Spleen (tissue), 11 donors: ENCODE measurements at regions not wholly inside any gene's neighbourhood (a gene's known extent, or its start where the extent isn't known, plus 50 kb on each side); places are given as distances from the start of the nearest gene placed in this dataset.

Experiments used
- DNase-seq: peaks from one replicate; pipeline ENCODE4 v3.0.0-alpha.2; 2020
- H3K27ac ChIP-seq, 8 donors: fragments of 200-600 bp; sonication (generic) in 7 of 8; 1 replicate in 4 of 8; 2 replicates in 4 of 8; pipeline versions ENCODE4 v1.5.0 to v1.8.0; 2016 to 2021; ENCODE audit warnings: inconsistent platforms in 4 of 8, mild to moderate bottlenecking in 4 of 8, moderate library complexity in 1 of 8
- H3K27me3 ChIP-seq, 7 donors: fragments of 200-600 bp; sonication (generic) in 6 of 7; replicated peaks in 1 of 7; 1 replicate in 4 of 7; 2 replicates in 3 of 7; pipeline versions ENCODE4 v1.5.0 to v1.8.0; 2016 to 2021; ENCODE audit warnings: inconsistent platforms in 3 of 7, mild to moderate bottlenecking in 1 of 7
- H3K36me3 ChIP-seq, 6 donors: fragments of 200-600 bp; sonication (generic) in 5 of 6; 1 replicate in 4 of 6; 2 replicates in 2 of 6; pipeline versions ENCODE4 v1.5.0 to v1.8.0; 2016 to 2021; ENCODE audit warnings: inconsistent platforms in 2 of 6
- H3K4me1 ChIP-seq, 6 donors: fragments of 200-600 bp; sonication (generic) in 5 of 6; 1 replicate in 3 of 6; 2 replicates in 3 of 6; pipeline versions ENCODE4 v1.5.0 to v1.8.0; 2016 to 2021; ENCODE audit warnings: inconsistent platforms in 3 of 6
- H3K4me3 ChIP-seq, 8 donors: fragments of 200-600 bp; sonication (generic) in 7 of 8; 1 replicate in 4 of 8; 2 replicates in 4 of 8; pipeline versions ENCODE4 v1.5.0 to v1.8.0; 2016 to 2021; ENCODE audit warnings: inconsistent platforms in 4 of 8, mild to moderate bottlenecking in 4 of 8, moderate library complexity in 2 of 8
- H3K9me3 ChIP-seq, 8 donors: fragments of 200-600 bp; sonication (generic) in 7 of 8; 1 replicate in 4 of 8; 2 replicates in 4 of 8; pipeline versions ENCODE4 v1.5.0 to v1.8.0; 2016 to 2021; ENCODE audit warnings: inconsistent platforms in 4 of 8
- POLR2A ChIP-seq, 3 donors: fragments of 450-650 bp; IDR thresholded peaks; one replicate each; pipeline ENCODE4 v1.5.1; 2017; ENCODE audit warnings: antibody characterized with exemption in 3 of 3, mild to moderate bottlenecking in 1 of 3
- POLR2AphosphoS5 ChIP-seq, 3 donors: sonication (generic); formaldehyde crosslinking; IDR thresholded peaks; one replicate each; pipeline ENCODE4 v1.5.1; 2017; ENCODE audit warnings: antibody characterized with exemption in 3 of 3
- WGBS, 5 donors: extraction: QIAGEN DNeasy Blood & Tissue Kit in 3 of 5; methylation state at CpG; one replicate each; pipeline versions ENCODE4 v1.1.5 to v1.1.7; 2013 to 2018; 5-methylcytosine and 5-hydroxymethylcytosine counted together
- intact Hi-C: fragments of 100-400 bp; cut with DNase I; formaldehyde crosslinking; loops from one replicate; pipeline ENCODE4 v1.15.0; 2023; ENCODE audit warnings: low total_unique reads
- TF ChIP-seq, protein P1 (sequence below), 11 experiments: fragments of 200-600 bp in 7 of 11; fragments of 450-650 bp in 4 of 11; sonication (generic) in 4 of 11; IDR thresholded peaks in 8 of 11; conservative IDR thresholded peaks in 3 of 11; 1 replicate in 7 of 11; 2 replicates in 4 of 11; pipeline versions ENCODE4 v1.4.0 to v1.8.0; 2016 to 2021; ENCODE audit warnings: antibody characterized with exemption in 11 of 11, inconsistent platforms in 4 of 11, mild to moderate bottlenecking in 1 of 11
- donor health status: healthy with polysubstance abuse.
- donor health status: DM: no; HTN: no; CAD: no; lungs with moderate emphysema.
- donor health status: DM: no; HTN: no; CAD: no.
- donor health status: Bipolar disorder and iron deficiency.
- donor health status: healthy.
- donor health status: DM: no; HTN: no; CAD: no.
- donor health status: DM: yes; HTN: yes; CAD: no.

DNA sequence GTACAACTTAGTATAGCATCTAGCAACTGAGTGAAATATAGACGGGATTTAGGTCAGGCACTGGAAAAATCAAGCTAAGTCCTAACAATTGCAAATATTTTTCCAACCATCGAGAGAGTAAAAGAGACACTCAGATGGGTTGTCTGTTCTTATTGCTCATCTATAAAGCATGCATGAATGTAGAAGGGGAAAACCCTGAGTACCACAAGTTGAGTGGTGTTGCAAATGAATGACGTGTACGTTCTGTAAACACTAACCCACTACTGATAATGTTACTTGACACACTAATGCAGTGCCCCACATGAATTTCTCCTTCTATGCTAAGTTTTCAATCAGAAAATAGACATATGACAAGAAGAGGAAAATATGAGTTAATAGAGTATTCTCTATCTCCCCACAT lies 211.2 kb downstream of the COX18 start:
- Histone ChIP-seq H3K9me3 (no peaks in the 10 kb centered on the region), H3K4me3 (no peak overlapping the region), H3K36me3 (no peaks in the 10 kb centered on the region), H3K27ac (no peak overlapping the region), H3K4me1 (no peaks in the 10 kb centered on the region), H3K27me3 (no peaks in the 10 kb centered on the region)
- TF ChIP-seq, protein P1, sequence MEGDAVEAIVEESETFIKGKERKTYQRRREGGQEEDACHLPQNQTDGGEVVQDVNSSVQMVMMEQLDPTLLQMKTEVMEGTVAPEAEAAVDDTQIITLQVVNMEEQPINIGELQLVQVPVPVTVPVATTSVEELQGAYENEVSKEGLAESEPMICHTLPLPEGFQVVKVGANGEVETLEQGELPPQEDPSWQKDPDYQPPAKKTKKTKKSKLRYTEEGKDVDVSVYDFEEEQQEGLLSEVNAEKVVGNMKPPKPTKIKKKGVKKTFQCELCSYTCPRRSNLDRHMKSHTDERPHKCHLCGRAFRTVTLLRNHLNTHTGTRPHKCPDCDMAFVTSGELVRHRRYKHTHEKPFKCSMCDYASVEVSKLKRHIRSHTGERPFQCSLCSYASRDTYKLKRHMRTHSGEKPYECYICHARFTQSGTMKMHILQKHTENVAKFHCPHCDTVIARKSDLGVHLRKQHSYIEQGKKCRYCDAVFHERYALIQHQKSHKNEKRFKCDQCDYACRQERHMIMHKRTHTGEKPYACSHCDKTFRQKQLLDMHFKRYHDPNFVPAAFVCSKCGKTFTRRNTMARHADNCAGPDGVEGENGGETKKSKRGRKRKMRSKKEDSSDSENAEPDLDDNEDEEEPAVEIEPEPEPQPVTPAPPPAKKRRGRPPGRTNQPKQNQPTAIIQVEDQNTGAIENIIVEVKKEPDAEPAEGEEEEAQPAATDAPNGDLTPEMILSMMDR (IDR thresholded peaks at IDR 0.05 in 8 of 11, conservative IDR thresholded peaks at IDR 0.05 in 3 of 11), result no peak
- TF ChIP-seq POLR2A (IDR thresholded peaks at IDR 0.05) (no peak), POLR2AphosphoS5 (IDR thresholded peaks at IDR 0.05) (no peak)
- WGBS, 5 donors, result 77 to 89% (median 81%) methylated on average over 4 of the region's 4 CpGs
- intact Hi-C loops, result no loop called here
- DNase-seq, result no peak

DNA sequence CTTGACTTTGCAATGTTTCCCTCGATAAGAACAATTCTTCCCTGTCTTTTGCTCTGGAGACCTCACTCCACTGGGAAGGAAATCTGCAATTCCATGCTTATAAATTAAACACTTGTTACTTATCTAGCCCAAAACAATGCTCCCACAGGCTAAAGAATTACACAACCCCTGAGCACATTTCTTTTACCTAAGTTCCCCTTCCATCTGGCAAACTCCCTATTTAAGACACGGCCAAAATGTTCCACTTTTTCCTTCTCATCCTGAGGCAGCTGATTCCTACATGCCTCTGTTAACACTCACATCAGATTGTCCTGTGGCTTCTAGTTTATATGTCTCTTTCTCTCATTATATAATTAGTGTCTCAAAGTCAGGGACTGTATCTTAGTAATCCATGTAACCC lies 211.7 kb downstream of the COX18 start:
- no peaks in the 10 kb centered on the region for H3K9me3 ChIP-seq
- DNase-seq, result no peak
- H3K4me3 ChIP-seq, result no peak overlapping the region
- H3K4me1 ChIP-seq, result no peaks in the 10 kb centered on the region
- TF ChIP-seq POLR2A (IDR thresholded peaks at IDR 0.05) (no peak), POLR2AphosphoS5 (IDR thresholded peaks at IDR 0.05) (no peak)
- TF ChIP-seq, protein P1 (IDR thresholded peaks at IDR 0.05 in 8 of 11, conservative IDR thresholded peaks at IDR 0.05 in 3 of 11), result no peak
- no peaks in the 10 kb centered on the region for H3K36me3 ChIP-seq
- 28 to 55% (median 36%) methylated on average over 2 of the region's 2 CpGs for WGBS, 5 donors
- no peaks in the 10 kb centered on the region for H3K27me3 ChIP-seq
- intact Hi-C loops, result no loop called here
- no peak overlapping the region for H3K27ac ChIP-seq

DNA sequence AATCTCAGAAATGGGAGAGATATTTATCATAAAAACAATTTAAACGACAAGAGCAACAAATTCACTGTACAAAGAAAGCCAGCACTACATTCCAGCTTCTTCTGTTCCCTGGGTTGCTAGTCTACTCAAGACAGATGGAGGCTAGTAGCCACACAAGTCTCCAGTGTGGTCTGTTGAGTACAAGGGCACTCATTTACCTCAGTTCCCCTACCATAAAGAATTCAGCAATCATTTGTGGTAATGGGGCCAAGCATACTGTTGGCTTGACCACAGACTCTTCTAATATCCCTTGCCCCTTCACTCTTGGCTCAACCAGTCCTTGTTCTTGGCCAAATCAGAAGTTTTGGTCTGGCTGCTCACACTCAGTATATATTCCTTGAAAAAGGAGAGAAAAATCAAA lies 212.3 kb downstream of the COX18 start:
- H3K4me3 ChIP-seq, result no peak overlapping the region
- 27 to 87% (median 45%) methylated on average over 1 of the region's 1 CpG for WGBS, 5 donors
- no peaks in the 10 kb centered on the region for H3K4me1 ChIP-seq
- no peak for DNase-seq
- H3K27me3 ChIP-seq, result no peaks in the 10 kb centered on the region
- H3K36me3 ChIP-seq, result no peaks in the 10 kb centered on the region
- no peak overlapping the region for H3K27ac ChIP-seq
- TF ChIP-seq POLR2A (IDR thresholded peaks at IDR 0.05), result no peak
- intact Hi-C loops, result no loop called here
- no peaks in the 10 kb centered on the region for H3K9me3 ChIP-seq

DNA sequence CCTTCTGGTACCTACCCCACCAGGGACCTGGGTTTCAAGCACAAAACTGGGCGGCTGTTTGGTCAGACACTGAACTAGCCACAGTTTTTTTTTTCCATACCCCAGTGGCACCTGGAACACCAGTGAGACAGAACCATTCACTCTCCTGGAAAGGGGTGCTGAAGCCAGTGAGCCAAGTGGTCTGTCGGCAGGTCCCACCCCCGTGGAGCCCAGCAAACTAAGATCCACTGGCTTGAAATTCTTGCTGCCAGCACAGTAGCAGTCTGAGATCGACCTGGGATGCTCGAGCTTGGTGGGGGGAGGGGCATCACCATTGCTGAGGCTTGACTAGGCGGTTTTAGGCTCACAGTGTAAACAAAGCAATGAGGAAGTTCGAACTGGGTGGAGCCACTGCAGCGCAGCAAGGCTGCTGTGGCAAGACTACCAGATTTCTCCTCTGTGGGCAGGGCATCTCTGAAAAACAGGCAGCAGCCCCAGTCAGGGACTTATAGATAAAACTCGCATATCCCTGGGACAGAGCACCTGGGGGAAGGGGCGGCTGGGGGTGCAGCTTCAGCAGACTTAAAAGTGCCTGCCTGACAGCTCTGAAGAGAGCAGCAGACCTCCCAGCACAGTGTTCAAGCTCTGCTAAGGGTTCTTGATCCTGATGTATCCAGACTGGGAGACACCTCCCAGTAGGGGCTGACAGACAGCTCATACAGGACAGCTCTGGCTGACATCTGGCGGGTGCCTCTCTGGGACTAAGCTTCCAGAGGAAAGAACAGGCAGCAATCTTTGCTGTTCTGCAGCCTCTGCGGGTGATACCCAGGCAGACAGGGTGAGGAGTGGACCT lies 223.0 kb downstream of the COX18 start:
- TF ChIP-seq POLR2AphosphoS5 (IDR thresholded peaks at IDR 0.05) (no peak), POLR2A (IDR thresholded peaks at IDR 0.05) (no peak)
- TF ChIP-seq, protein P1 (IDR thresholded peaks at IDR 0.05 in 8 of 11, conservative IDR thresholded peaks at IDR 0.05 in 3 of 11), result no peak
- H3K27ac ChIP-seq, result no peak overlapping the region
- intact Hi-C loops, result no loop called here
- no peaks in the 10 kb centered on the region for H3K4me1 ChIP-seq
- H3K9me3 ChIP-seq, result peaks cover 0 to 25% (median 0%) of the 10 kb centered on the region in 8 donors
- no peaks in the 10 kb centered on the region for H3K36me3 ChIP-seq
- 55 to 67% (median 60%) methylated on average over 7 to 12 of the region's 12 CpGs for WGBS, 5 donors
- no peak overlapping the region for H3K4me3 ChIP-seq
- peak; percentile 37 for DNase-seq
- peaks cover 0 to 3% (median 0%) of the 10 kb centered on the region in 7 donors for H3K27me3 ChIP-seq
